ENCODE measurements at regions not wholly inside any gene's neighbourhood (a gene's known extent, or its start where the extent isn't known, plus 50 kb on each side); places are given as distances from the start of the nearest gene placed in this dataset.

DNA sequence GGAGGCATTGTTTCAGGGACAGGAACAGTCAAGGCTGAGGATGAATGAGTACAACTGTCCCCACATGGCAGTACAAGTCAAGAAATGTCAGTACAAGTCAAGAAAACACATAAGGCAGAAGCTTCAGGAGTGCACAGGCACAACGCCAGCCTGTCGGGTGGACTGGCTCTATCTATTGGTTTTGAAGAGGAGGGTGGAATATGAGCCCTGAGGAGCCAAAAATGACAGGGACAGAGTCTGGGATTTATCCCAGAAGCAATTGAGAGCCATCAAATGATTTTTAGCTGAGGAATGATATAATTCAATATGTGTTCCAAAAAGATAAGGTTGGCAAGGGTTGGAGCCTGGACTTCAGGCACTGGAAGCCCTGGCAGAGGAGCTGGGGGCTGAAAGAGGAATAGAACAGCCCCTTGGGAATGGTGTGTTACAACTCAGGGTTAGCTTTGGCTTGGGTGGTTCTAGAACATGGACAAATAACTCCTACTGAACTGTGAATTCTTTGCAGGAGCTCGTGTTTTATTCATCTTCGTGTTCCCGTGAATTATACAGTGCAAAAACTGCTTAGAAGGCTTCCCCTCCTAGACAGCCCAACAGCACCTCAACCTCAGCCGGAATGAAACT is 425.7 kb upstream of the ARID1B start:
- TF ChIP-seq, protein P1, sequence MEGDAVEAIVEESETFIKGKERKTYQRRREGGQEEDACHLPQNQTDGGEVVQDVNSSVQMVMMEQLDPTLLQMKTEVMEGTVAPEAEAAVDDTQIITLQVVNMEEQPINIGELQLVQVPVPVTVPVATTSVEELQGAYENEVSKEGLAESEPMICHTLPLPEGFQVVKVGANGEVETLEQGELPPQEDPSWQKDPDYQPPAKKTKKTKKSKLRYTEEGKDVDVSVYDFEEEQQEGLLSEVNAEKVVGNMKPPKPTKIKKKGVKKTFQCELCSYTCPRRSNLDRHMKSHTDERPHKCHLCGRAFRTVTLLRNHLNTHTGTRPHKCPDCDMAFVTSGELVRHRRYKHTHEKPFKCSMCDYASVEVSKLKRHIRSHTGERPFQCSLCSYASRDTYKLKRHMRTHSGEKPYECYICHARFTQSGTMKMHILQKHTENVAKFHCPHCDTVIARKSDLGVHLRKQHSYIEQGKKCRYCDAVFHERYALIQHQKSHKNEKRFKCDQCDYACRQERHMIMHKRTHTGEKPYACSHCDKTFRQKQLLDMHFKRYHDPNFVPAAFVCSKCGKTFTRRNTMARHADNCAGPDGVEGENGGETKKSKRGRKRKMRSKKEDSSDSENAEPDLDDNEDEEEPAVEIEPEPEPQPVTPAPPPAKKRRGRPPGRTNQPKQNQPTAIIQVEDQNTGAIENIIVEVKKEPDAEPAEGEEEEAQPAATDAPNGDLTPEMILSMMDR (IDR thresholded peaks at IDR 0.05): no peak
- TF ChIP-seq POLR2A (IDR thresholded peaks at IDR 0.05) (no peak), POLR2AphosphoS5 (IDR thresholded peaks at IDR 0.05) (no peak), EP300 (IDR thresholded peaks at IDR 0.05) (no peak)
- intact Hi-C loops (cut with DNase I): no loop called here

GRCh38 chr6:156350337-156350736 is 426.8 kb upstream of the ARID1B start:
- Histone ChIP-seq H3K4me1 (no peaks in the 10 kb centered on the region), H3K27me3 (no peaks in the 10 kb centered on the region), H3K9me3 (no peaks in the 10 kb centered on the region), H3K27ac (no peak overlapping the region), H3K36me3 (no peaks in the 10 kb centered on the region), H3K4me3 (no peak overlapping the region)
- intact Hi-C loops (cut with DNase I): no loop called here
- 74 to 85% methylated on average over 4 of the region's 4 CpGs for WGBS, 2 donors
- TF ChIP-seq EP300 (IDR thresholded peaks at IDR 0.05): no peak
- TF ChIP-seq POLR2A (IDR thresholded peaks at IDR 0.05): no peak
- TF ChIP-seq POLR2AphosphoS5 (IDR thresholded peaks at IDR 0.05): no peak
- TF ChIP-seq, protein P1 (IDR thresholded peaks at IDR 0.05): no peak
- no peak for DNase-seq

More for the DNA sequence above, 425.7 kb upstream of the ARID1B start:
- Histone ChIP-seq H3K4me1 (no peaks in the 10 kb centered on the region), H3K9me3 (no peaks in the 10 kb centered on the region), H3K27me3 (no peaks in the 10 kb centered on the region), H3K36me3 (no peaks in the 10 kb centered on the region), H3K4me3 (no peak overlapping the region), H3K27ac (no peak overlapping the region)
- no peak for DNase-seq
- 91 to 92% methylated on average over 6 of the region's 6 CpGs for whole genome bisulfite sequencing, 2 donors

DNA sequence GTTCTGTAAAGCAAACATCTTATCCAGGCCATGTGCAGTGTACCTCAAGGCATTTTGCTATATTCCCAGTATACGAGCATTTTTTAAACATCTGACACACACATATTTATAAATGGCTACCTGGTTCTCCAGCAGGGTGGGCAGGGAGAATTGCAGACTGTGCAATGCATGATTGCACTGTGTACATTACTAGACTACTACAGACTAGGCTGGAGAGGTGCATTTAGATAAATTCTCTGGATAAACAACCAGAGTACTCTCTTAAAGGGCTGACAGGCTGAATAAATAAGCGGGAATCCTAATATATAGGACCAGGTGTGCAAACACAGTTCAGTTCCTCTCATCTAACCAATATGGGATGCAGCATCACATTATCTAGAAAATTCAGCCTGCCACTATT is 428.3 kb upstream of the ARID1B start:
- Histone ChIP-seq H3K9me3 (no peaks in the 10 kb centered on the region), H3K27ac (no peak overlapping the region), H3K4me3 (no peak overlapping the region), H3K27me3 (no peaks in the 10 kb centered on the region), H3K4me1 (no peaks in the 10 kb centered on the region), H3K36me3 (no peaks in the 10 kb centered on the region)
- 75 to 77% methylated on average over 2 of the region's 2 CpGs for WGBS, 2 donors
- TF ChIP-seq, protein P1 (IDR thresholded peaks at IDR 0.05): no peak
- TF ChIP-seq POLR2AphosphoS5 (IDR thresholded peaks at IDR 0.05) (no peak), POLR2A (IDR thresholded peaks at IDR 0.05) (no peak), EP300 (IDR thresholded peaks at IDR 0.05) (no peak)
- intact Hi-C loops (cut with DNase I): no loop called here
- no peak for DNase-seq

GRCh38 chr6:156348424-156348823 is 428.8 kb upstream of the ARID1B start:
- H3K9me3 ChIP-seq: no peaks in the 10 kb centered on the region
- H3K36me3 ChIP-seq: no peaks in the 10 kb centered on the region
- WGBS, 2 donors: 60 to 75% methylated on average over 4 of the region's 4 CpGs
- no peak overlapping the region for H3K27ac ChIP-seq
- no peak for TF ChIP-seq POLR2AphosphoS5 (IDR thresholded peaks at IDR 0.05)
- TF ChIP-seq, protein P1 (IDR thresholded peaks at IDR 0.05): no peak
- no peak for TF ChIP-seq EP300 (IDR thresholded peaks at IDR 0.05)
- no peak for TF ChIP-seq POLR2A (IDR thresholded peaks at IDR 0.05)
- DNase-seq: no peak
- no peak overlapping the region for H3K4me3 ChIP-seq
- intact Hi-C loops (cut with DNase I): no loop called here
- H3K4me1 ChIP-seq: no peaks in the 10 kb centered on the region
- no peaks in the 10 kb centered on the region for H3K27me3 ChIP-seq

DNA sequence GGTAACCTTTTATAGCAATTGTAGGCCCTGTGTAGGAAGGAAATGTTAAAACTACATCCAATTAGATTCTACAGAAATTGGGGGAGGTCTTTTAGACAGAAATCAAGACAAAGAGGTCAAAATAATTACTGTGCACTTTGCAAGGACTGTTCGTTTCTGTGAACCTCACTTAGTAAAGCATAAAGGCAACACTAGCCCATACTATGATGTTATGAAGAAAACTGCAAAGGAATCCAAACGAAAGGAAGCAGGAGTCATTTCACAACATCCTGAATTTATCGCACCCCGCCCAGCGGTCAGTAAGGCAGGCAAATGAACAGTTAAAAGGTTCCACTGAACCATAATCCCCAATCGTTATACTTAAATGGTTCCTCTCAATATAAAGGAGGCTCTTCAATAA is 429.5 kb upstream of the ARID1B start:
- Histone ChIP-seq H3K4me3 (no peak overlapping the region), H3K4me1 (no peaks in the 10 kb centered on the region), H3K36me3 (no peaks in the 10 kb centered on the region), H3K27ac (no peak overlapping the region), H3K9me3 (no peaks in the 10 kb centered on the region), H3K27me3 (no peaks in the 10 kb centered on the region)
- no peak for DNase-seq
- WGBS, 2 donors: 49 to 77% methylated on average over 6 of the region's 6 CpGs
- intact Hi-C loops (cut with DNase I): no loop called here
- TF ChIP-seq, protein P1 (IDR thresholded peaks at IDR 0.05): no peak
- no peak for TF ChIP-seq POLR2AphosphoS5 (IDR thresholded peaks at IDR 0.05)
- no peak for TF ChIP-seq POLR2A (IDR thresholded peaks at IDR 0.05)
- TF ChIP-seq EP300 (IDR thresholded peaks at IDR 0.05): no peak

All from sigmoid colon (tissue), 6 donors.